ENCODE measurements at regions not wholly inside any gene's neighbourhood (a gene's known extent, or its start where the extent isn't known, plus 50 kb on each side); places are given as distances from the start of the nearest gene placed in this dataset.
A peak's percentile ranks its signal among the peaks of the same experiment; 100 is the strongest.

GRCh38 chr21:16488042-16488441 is 758.3 kb downstream of the USP25 start:
- Histone ChIP-seq H3K36me3 (ENCODE audit: control insufficient read depth in 4 of 4, insufficient read depth in 4 of 4, low read length in 3 of 4) (peaks cover 0 to 2% (median 0%) of the 10 kb centered on the region in 4 experiments), H3K4me3 (ENCODE audit: control insufficient read depth in 1 of 7, extremely low read depth in 1 of 7, insufficient read depth in 4 of 7, low read depth in 2 of 7, low read length in 6 of 7) (no peak overlapping the region), H3K27me3 (replicated peaks in 2 of 5; ENCODE audit: control insufficient read depth in 4 of 5, insufficient read depth in 5 of 5, low read length in 4 of 5) (no peaks in the 10 kb centered on the region), H3K27ac (ENCODE audit: insufficient read depth in 1 of 2, low read depth in 1 of 2, low read length in 2 of 2, poor library complexity in 1 of 2, severe bottlenecking in 2 of 2) (no peak overlapping the region), H3K4me1 (ENCODE audit: control extremely low read depth in 1 of 4, control insufficient read depth in 4 of 4, insufficient read depth in 4 of 4, low read length in 3 of 4) (no peaks in the 10 kb centered on the region), H3K9me3 (ENCODE audit: control extremely low read depth in 1 of 5, control insufficient read depth in 4 of 5, insufficient read depth in 2 of 5, low read depth in 1 of 5, low read length in 4 of 5) (peaks cover 0 to 4% (median 0%) of the 10 kb centered on the region in 5 experiments)
- no peak for DNase-seq
- no CpG with 5 or more reads among the region's 2 CpGs for WGBS (ENCODE audit: insufficient coverage)
- CTCF ChIA-PET = no interaction called here
- POLR2A ChIA-PET = no interaction called here

GRCh38 chr21:16492356-16492755 is 762.6 kb downstream of the USP25 start:
- Histone ChIP-seq H3K9me3 (ENCODE audit: control extremely low read depth in 1 of 5, control insufficient read depth in 4 of 5, insufficient read depth in 2 of 5, low read depth in 1 of 5, low read length in 4 of 5) (no peaks in the 10 kb centered on the region), H3K27me3 (replicated peaks in 2 of 5; ENCODE audit: control insufficient read depth in 4 of 5, insufficient read depth in 5 of 5, low read length in 4 of 5) (no peaks in the 10 kb centered on the region), H3K36me3 (ENCODE audit: control insufficient read depth in 4 of 4, insufficient read depth in 4 of 4, low read length in 3 of 4) (peaks cover 0 to 2% (median 0%) of the 10 kb centered on the region in 4 experiments), H3K4me1 (ENCODE audit: control extremely low read depth in 1 of 4, control insufficient read depth in 4 of 4, insufficient read depth in 4 of 4, low read length in 3 of 4) (no peaks in the 10 kb centered on the region), H3K4me3 (ENCODE audit: control insufficient read depth in 1 of 7, extremely low read depth in 1 of 7, insufficient read depth in 4 of 7, low read depth in 2 of 7, low read length in 6 of 7) (no peak overlapping the region), H3K27ac (ENCODE audit: insufficient read depth in 1 of 2, low read depth in 1 of 2, low read length in 2 of 2, poor library complexity in 1 of 2, severe bottlenecking in 2 of 2) (no peak overlapping the region)
- no peak for DNase-seq
- CTCF ChIA-PET = no interaction called here
- POLR2A ChIA-PET = no interaction called here
- 90% methylated on average over 2 of the region's 5 CpGs for WGBS (ENCODE audit: insufficient coverage)

GRCh38 chr21:16492892-16493291 is 763.1 kb downstream of the USP25 start:
- ChIA-PET CTCF (interaction anchor here (2.0 kb wide), 1 partner anchor 11 kb away, joined by 5 read pairs; no protein-coding TSS in a partner anchor), POLR2A (no interaction called here)
- Histone ChIP-seq H3K9me3 (ENCODE audit: control extremely low read depth in 1 of 5, control insufficient read depth in 4 of 5, insufficient read depth in 2 of 5, low read depth in 1 of 5, low read length in 4 of 5) (no peaks in the 10 kb centered on the region), H3K4me1 (ENCODE audit: control extremely low read depth in 1 of 4, control insufficient read depth in 4 of 4, insufficient read depth in 4 of 4, low read length in 3 of 4) (no peaks in the 10 kb centered on the region), H3K27me3 (replicated peaks in 2 of 5; ENCODE audit: control insufficient read depth in 4 of 5, insufficient read depth in 5 of 5, low read length in 4 of 5) (no peaks in the 10 kb centered on the region), H3K27ac (ENCODE audit: insufficient read depth in 1 of 2, low read depth in 1 of 2, low read length in 2 of 2, poor library complexity in 1 of 2, severe bottlenecking in 2 of 2) (no peak overlapping the region), H3K4me3 (ENCODE audit: control insufficient read depth in 1 of 7, extremely low read depth in 1 of 7, insufficient read depth in 4 of 7, low read depth in 2 of 7, low read length in 6 of 7) (no peak overlapping the region), H3K36me3 (ENCODE audit: control insufficient read depth in 4 of 4, insufficient read depth in 4 of 4, low read length in 3 of 4) (peaks cover 0 to 2% (median 0%) of the 10 kb centered on the region in 4 experiments)
- DNase-seq = peak in 2 of 3 donors; percentile 39 to 50

GRCh38 chr21:16496609-16497008 is 766.8 kb downstream of the USP25 start:
- POLR2A ChIA-PET = no interaction called here
- Histone ChIP-seq H3K4me3 (ENCODE audit: control insufficient read depth in 1 of 7, extremely low read depth in 1 of 7, insufficient read depth in 4 of 7, low read depth in 2 of 7, low read length in 6 of 7) (no peak overlapping the region), H3K27me3 (replicated peaks in 2 of 5; ENCODE audit: control insufficient read depth in 4 of 5, insufficient read depth in 5 of 5, low read length in 4 of 5) (no peaks in the 10 kb centered on the region), H3K9me3 (ENCODE audit: control extremely low read depth in 1 of 5, control insufficient read depth in 4 of 5, insufficient read depth in 2 of 5, low read depth in 1 of 5, low read length in 4 of 5) (peaks cover 0 to 2% (median 0%) of the 10 kb centered on the region in 5 experiments), H3K36me3 (ENCODE audit: control insufficient read depth in 4 of 4, insufficient read depth in 4 of 4, low read length in 3 of 4) (no peaks in the 10 kb centered on the region), H3K27ac (ENCODE audit: insufficient read depth in 1 of 2, low read depth in 1 of 2, low read length in 2 of 2, poor library complexity in 1 of 2, severe bottlenecking in 2 of 2) (no peak overlapping the region), H3K4me1 (ENCODE audit: control extremely low read depth in 1 of 4, control insufficient read depth in 4 of 4, insufficient read depth in 4 of 4, low read length in 3 of 4) (no peaks in the 10 kb centered on the region)
- CTCF ChIA-PET = no interaction called here
- no CpG with 5 or more reads among the region's 2 CpGs for WGBS (ENCODE audit: insufficient coverage)
- DNase-seq = no peak

- DNase-seq = no peak
- WGBS (ENCODE audit: insufficient coverage) = 100% methylated on average over 2 of the region's 2 CpGs
- H3K9me3 ChIP-seq (ENCODE audit: control extremely low read depth in 1 of 5, control insufficient read depth in 4 of 5, insufficient read depth in 2 of 5, low read depth in 1 of 5, low read length in 4 of 5) = peaks cover 0 to 2% (median 0%) of the 10 kb centered on the region in 5 experiments
- ChIA-PET POLR2A (no interaction called here), CTCF (no interaction called here)
- no peaks in the 10 kb centered on the region for H3K36me3 ChIP-seq (ENCODE audit: control insufficient read depth in 4 of 4, insufficient read depth in 4 of 4, low read length in 3 of 4)
- no peaks in the 10 kb centered on the region for H3K27me3 ChIP-seq (replicated peaks in 2 of 5; ENCODE audit: control insufficient read depth in 4 of 5, insufficient read depth in 5 of 5, low read length in 4 of 5)
- no peaks in the 10 kb centered on the region for H3K4me1 ChIP-seq (ENCODE audit: control extremely low read depth in 1 of 4, control insufficient read depth in 4 of 4, insufficient read depth in 4 of 4, low read length in 3 of 4)
- H3K4me3 ChIP-seq (ENCODE audit: control insufficient read depth in 1 of 7, extremely low read depth in 1 of 7, insufficient read depth in 4 of 7, low read depth in 2 of 7, low read length in 6 of 7) = no peak overlapping the region
- H3K27ac ChIP-seq (ENCODE audit: insufficient read depth in 1 of 2, low read depth in 1 of 2, low read length in 2 of 2, poor library complexity in 1 of 2, severe bottlenecking in 2 of 2) = no peak overlapping the region
Observed at GRCh38 chr21:16500271-16500670, 770.5 kb downstream of the USP25 start.

GRCh38 chr21:16502273-16502672 is 772.5 kb downstream of the USP25 start:
- no peaks in the 10 kb centered on the region for H3K27me3 ChIP-seq (replicated peaks in 2 of 5; ENCODE audit: control insufficient read depth in 4 of 5, insufficient read depth in 5 of 5, low read length in 4 of 5)
- no peak overlapping the region for H3K4me3 ChIP-seq (ENCODE audit: control insufficient read depth in 1 of 7, extremely low read depth in 1 of 7, insufficient read depth in 4 of 7, low read depth in 2 of 7, low read length in 6 of 7)
- 100% methylated on average over 1 of the region's 6 CpGs for WGBS (ENCODE audit: insufficient coverage)
- H3K36me3 ChIP-seq (ENCODE audit: control insufficient read depth in 4 of 4, insufficient read depth in 4 of 4, low read length in 3 of 4) = no peaks in the 10 kb centered on the region
- CTCF ChIA-PET = no interaction called here
- H3K9me3 ChIP-seq (ENCODE audit: control extremely low read depth in 1 of 5, control insufficient read depth in 4 of 5, insufficient read depth in 2 of 5, low read depth in 1 of 5, low read length in 4 of 5) = peaks cover 0 to 2% (median 0%) of the 10 kb centered on the region in 5 experiments
- POLR2A ChIA-PET = no interaction called here
- no peaks in the 10 kb centered on the region for H3K4me1 ChIP-seq (ENCODE audit: control extremely low read depth in 1 of 4, control insufficient read depth in 4 of 4, insufficient read depth in 4 of 4, low read length in 3 of 4)
- DNase-seq = no peak
- no peak overlapping the region for H3K27ac ChIP-seq (ENCODE audit: insufficient read depth in 1 of 2, low read depth in 1 of 2, low read length in 2 of 2, poor library complexity in 1 of 2, severe bottlenecking in 2 of 2)

- WGBS (ENCODE audit: insufficient coverage) = 92% methylated on average over 2 of the region's 2 CpGs
- POLR2A ChIA-PET = no interaction called here
Observed at GRCh38 chr21:16502897-16503296, 773.1 kb downstream of the USP25 start.

More at GRCh38 chr21:16502897-16503296, 773.1 kb downstream of the USP25 start:
- Histone ChIP-seq H3K4me3 (ENCODE audit: control insufficient read depth in 1 of 7, extremely low read depth in 1 of 7, insufficient read depth in 4 of 7, low read depth in 2 of 7, low read length in 6 of 7) (no peak overlapping the region), H3K4me1 (ENCODE audit: control extremely low read depth in 1 of 4, control insufficient read depth in 4 of 4, insufficient read depth in 4 of 4, low read length in 3 of 4) (no peaks in the 10 kb centered on the region), H3K9me3 (ENCODE audit: control extremely low read depth in 1 of 5, control insufficient read depth in 4 of 5, insufficient read depth in 2 of 5, low read depth in 1 of 5, low read length in 4 of 5) (peaks cover 0 to 2% (median 0%) of the 10 kb centered on the region in 5 experiments), H3K27me3 (replicated peaks in 2 of 5; ENCODE audit: control insufficient read depth in 4 of 5, insufficient read depth in 5 of 5, low read length in 4 of 5) (no peaks in the 10 kb centered on the region), H3K27ac (ENCODE audit: insufficient read depth in 1 of 2, low read depth in 1 of 2, low read length in 2 of 2, poor library complexity in 1 of 2, severe bottlenecking in 2 of 2) (no peak overlapping the region), H3K36me3 (ENCODE audit: control insufficient read depth in 4 of 4, insufficient read depth in 4 of 4, low read length in 3 of 4) (no peaks in the 10 kb centered on the region)
- CTCF ChIA-PET = no interaction called here
- DNase-seq = no peak
